ENCODE measurements at regions not wholly inside any gene's neighbourhood (a gene's known extent, or its start where the extent isn't known, plus 50 kb on each side); places are given as distances from the start of the nearest gene placed in this dataset.

DNA sequence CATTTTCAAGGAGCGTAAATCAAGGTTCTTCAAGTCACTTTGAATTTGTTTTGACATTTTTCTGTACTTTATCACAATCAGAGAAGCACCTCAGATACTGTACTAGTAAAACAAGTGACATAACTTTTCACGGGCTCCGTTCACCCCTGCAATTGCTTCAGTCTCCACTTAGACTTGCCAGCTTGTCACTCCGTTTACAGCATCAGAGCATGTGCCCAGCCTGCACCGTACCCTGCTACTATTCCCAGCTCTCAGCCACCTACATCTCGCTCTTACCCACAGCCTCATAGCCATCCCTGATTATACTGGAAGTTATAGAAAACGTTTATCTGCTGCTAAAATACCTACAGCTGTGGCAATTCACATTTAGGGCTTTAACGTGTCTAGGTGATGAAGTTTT lies 135.3 kb upstream of the TENM3 start:
- no peaks in the 10 kb centered on the region for H3K27me3 Mint-ChIP-seq (ENCODE audit: unreplicated experiment)
- TF ChIP-seq, protein P1, sequence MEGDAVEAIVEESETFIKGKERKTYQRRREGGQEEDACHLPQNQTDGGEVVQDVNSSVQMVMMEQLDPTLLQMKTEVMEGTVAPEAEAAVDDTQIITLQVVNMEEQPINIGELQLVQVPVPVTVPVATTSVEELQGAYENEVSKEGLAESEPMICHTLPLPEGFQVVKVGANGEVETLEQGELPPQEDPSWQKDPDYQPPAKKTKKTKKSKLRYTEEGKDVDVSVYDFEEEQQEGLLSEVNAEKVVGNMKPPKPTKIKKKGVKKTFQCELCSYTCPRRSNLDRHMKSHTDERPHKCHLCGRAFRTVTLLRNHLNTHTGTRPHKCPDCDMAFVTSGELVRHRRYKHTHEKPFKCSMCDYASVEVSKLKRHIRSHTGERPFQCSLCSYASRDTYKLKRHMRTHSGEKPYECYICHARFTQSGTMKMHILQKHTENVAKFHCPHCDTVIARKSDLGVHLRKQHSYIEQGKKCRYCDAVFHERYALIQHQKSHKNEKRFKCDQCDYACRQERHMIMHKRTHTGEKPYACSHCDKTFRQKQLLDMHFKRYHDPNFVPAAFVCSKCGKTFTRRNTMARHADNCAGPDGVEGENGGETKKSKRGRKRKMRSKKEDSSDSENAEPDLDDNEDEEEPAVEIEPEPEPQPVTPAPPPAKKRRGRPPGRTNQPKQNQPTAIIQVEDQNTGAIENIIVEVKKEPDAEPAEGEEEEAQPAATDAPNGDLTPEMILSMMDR (IDR thresholded peaks at IDR 0.05; ENCODE audit: unreplicated experiment), result no peak
- no peaks in the 10 kb centered on the region for H3K9me3 Mint-ChIP-seq (ENCODE audit: unreplicated experiment)
- H3K36me3 Mint-ChIP-seq (ENCODE audit: low read depth, unreplicated experiment), result no peaks in the 10 kb centered on the region
- peaks cover 4% of the 10 kb centered on the region for H3K4me1 Mint-ChIP-seq (ENCODE audit: unreplicated experiment)
- H3K27ac Mint-ChIP-seq (ENCODE audit: unreplicated experiment), result no peak overlapping the region
- no peak for DNase-seq (ENCODE audit: low spot score)
- no peak overlapping the region for H3K4me3 Mint-ChIP-seq (ENCODE audit: unreplicated experiment)

DNA sequence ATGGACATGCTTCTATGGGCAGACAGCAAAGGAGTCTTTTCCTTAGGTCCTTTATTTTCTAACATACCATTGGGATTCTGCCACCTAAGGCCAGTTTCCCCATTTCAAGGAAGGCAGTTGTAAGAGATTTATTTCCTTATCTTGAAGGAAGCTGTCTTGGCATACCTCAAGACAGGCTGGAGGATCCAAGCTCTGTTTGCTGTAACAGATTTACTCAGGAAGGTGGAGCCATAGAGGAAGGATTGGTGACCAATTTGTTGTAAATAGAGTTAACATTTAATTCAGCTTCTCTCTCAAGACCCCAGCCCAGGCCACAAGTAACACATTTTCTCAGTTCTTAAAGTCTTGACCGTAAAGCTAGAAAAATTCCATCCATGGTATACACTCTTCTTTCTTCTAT lies 131.6 kb upstream of the TENM3 start:
- DNase-seq (ENCODE audit: low spot score), result no peak
- Mint-ChIP-seq H3K9me3 (ENCODE audit: unreplicated experiment) (no peaks in the 10 kb centered on the region), H3K4me1 (ENCODE audit: unreplicated experiment) (peaks cover 4% of the 10 kb centered on the region), H3K36me3 (ENCODE audit: low read depth, unreplicated experiment) (no peaks in the 10 kb centered on the region), H3K27ac (ENCODE audit: unreplicated experiment) (no peak overlapping the region), H3K27me3 (ENCODE audit: unreplicated experiment) (no peaks in the 10 kb centered on the region), H3K4me3 (ENCODE audit: unreplicated experiment) (no peak overlapping the region)
- TF ChIP-seq, protein P1 (IDR thresholded peaks at IDR 0.05; ENCODE audit: unreplicated experiment), result no peak

DNA sequence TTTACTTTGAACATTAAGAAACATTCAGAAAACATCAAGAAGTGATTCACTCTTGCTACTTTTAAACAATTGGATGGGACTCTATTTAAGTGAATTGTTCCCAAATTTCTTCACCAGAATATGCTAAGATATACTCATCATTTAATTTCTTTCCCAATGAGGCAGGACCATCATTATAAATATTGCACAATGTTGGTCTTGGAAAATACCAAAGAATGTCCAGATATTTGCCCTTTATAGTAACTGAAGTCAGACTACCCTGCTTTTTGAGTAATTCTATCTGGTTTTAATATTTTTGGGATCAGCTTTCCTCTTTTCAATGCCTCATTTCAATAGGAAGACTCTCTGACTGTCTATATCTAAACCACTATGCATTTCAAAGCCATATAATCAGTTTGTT lies 129.4 kb upstream of the TENM3 start:
- Mint-ChIP-seq H3K27ac (ENCODE audit: unreplicated experiment) (no peak overlapping the region), H3K27me3 (ENCODE audit: unreplicated experiment) (no peaks in the 10 kb centered on the region)
- TF ChIP-seq, protein P1 (IDR thresholded peaks at IDR 0.05; ENCODE audit: unreplicated experiment), result no peak

DNA sequence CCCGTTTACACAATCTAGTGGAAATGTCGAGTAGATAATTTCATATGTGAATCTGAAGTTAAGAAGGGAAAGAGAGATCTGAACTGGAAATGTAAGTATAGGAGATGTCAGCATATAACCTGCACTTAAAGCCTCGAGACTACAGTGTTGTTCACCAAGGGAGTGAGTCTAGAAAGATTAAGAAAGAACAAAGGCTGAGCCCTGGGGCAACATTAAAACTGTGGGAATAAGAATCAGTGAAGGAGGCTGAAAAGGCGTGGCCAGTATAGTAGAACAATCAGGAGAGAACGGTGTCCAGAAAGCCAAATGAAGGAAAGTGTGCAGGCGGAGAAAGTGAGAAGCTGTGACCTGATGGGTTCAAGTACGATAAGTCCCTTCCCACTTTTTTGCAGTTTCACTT lies 118.8 kb upstream of the TENM3 start:
- no peak for DNase-seq (ENCODE audit: low spot score)
- Mint-ChIP-seq H3K9me3 (ENCODE audit: unreplicated experiment) (no peaks in the 10 kb centered on the region), H3K27ac (ENCODE audit: unreplicated experiment) (no peak overlapping the region), H3K36me3 (ENCODE audit: low read depth, unreplicated experiment) (no peaks in the 10 kb centered on the region), H3K4me3 (ENCODE audit: unreplicated experiment) (no peak overlapping the region), H3K27me3 (ENCODE audit: unreplicated experiment) (no peaks in the 10 kb centered on the region), H3K4me1 (ENCODE audit: unreplicated experiment) (no peaks in the 10 kb centered on the region)
- TF ChIP-seq, protein P1 (IDR thresholded peaks at IDR 0.05; ENCODE audit: unreplicated experiment), result no peak

More for the DNA sequence above, 129.4 kb upstream of the TENM3 start:
- no peak for DNase-seq (ENCODE audit: low spot score)
- Mint-ChIP-seq H3K36me3 (ENCODE audit: low read depth, unreplicated experiment) (no peaks in the 10 kb centered on the region), H3K4me3 (ENCODE audit: unreplicated experiment) (no peak overlapping the region), H3K4me1 (ENCODE audit: unreplicated experiment) (no peaks in the 10 kb centered on the region), H3K9me3 (ENCODE audit: unreplicated experiment) (no peaks in the 10 kb centered on the region)

DNA sequence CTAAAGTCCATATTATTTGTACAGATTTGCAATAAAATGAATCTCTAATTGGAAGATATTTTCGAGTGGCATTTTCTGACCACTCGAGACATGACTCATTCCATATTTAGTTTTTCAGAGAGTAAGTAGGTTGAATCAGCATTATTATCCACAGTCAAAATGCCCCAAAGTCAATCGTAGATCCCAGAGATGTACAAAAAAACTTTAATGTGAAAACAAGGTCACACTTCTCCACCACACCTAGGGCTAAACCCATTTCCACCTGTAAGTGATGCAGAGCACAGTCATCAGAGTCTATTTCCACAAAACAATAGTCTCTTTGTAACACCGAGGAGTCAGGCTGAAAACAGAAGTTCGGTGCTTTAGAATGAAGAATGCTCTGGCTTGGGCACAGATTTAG lies 117.1 kb upstream of the TENM3 start:
- Mint-ChIP-seq H3K27me3 (ENCODE audit: unreplicated experiment) (no peaks in the 10 kb centered on the region), H3K4me3 (ENCODE audit: unreplicated experiment) (no peak overlapping the region), H3K4me1 (ENCODE audit: unreplicated experiment) (no peaks in the 10 kb centered on the region), H3K27ac (ENCODE audit: unreplicated experiment) (no peak overlapping the region), H3K9me3 (ENCODE audit: unreplicated experiment) (no peaks in the 10 kb centered on the region), H3K36me3 (ENCODE audit: low read depth, unreplicated experiment) (no peaks in the 10 kb centered on the region)
- TF ChIP-seq, protein P1 (IDR thresholded peaks at IDR 0.05; ENCODE audit: unreplicated experiment), result no peak
- no peak for DNase-seq (ENCODE audit: low spot score)

Data from endothelial cell (in vitro differentiated cells).